ENCODE measurements at regions not wholly inside any gene's neighbourhood (a gene's known extent, or its start where the extent isn't known, plus 50 kb on each side); places are given as distances from the start of the nearest gene placed in this dataset.

DNA sequence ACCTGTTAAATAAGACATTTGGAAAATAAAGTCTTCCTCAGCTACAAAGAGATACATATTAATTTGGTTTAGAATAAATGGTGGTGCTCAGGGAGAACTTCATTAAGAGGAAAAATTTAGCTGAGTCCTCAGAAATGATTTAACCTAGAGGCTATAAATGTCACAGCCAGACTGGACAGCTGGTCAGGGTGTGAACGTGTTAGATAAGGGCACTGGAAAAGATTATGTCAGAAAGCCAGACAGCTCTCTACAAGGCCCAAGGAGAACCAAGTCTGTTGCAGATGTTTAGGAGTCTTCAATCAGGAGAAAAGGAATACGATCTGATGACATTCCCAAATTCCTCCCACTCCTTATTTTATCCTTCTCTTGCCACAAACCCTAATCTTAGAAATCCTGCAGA is 265.2 kb downstream of the MAT2B start:
- no peak overlapping the region for H2AFZ ChIP-seq (ENCODE audit: control insufficient read depth, low read length)
- H3K4me2 ChIP-seq (ENCODE audit: control insufficient read depth, extremely low read depth, insufficient read depth, low read depth, low read length) = no peak overlapping the region
- dilution Hi-C loops (cut with MboI; ENCODE audit: extremely low pct_ligation_motif_present, low sequenced_read_pairs) = no loop called here
- no peaks in the 10 kb centered on the region for H3K36me3 ChIP-seq (ENCODE audit: control insufficient read depth in 2 of 2, extremely low read depth in 1 of 2, insufficient read depth in 2 of 2, low read length in 2 of 2)
- DNase-seq (ENCODE audit: low read depth, low spot score) (no peak), FAIRE-seq (no peak)
- no peaks in the 10 kb centered on the region for H4K20me1 ChIP-seq (ENCODE audit: control insufficient read depth, extremely low read depth, insufficient read depth, low read length)
- no peaks in the 10 kb centered on the region for H3K27me3 ChIP-seq (ENCODE audit: control insufficient read depth, extremely low read depth, insufficient read depth, low read length)
- H3K9ac ChIP-seq (ENCODE audit: control insufficient read depth, extremely low read depth, insufficient read depth, low read length) = no peak overlapping the region
- H3K27ac ChIP-seq (ENCODE audit: control insufficient read depth, insufficient read depth, low read length) = no peak overlapping the region
- no peak overlapping the region for H3K4me3 ChIP-seq (ENCODE audit: control insufficient read depth in 2 of 3, extremely low read depth in 1 of 3, insufficient read depth in 2 of 3, low read depth in 1 of 3, low read length in 3 of 3)
- H3K9me3 ChIP-seq (ENCODE audit: control insufficient read depth, low read depth, low read length) = no peaks in the 10 kb centered on the region
- no peaks in the 10 kb centered on the region for H3K9me1 ChIP-seq (ENCODE audit: control insufficient read depth, extremely low read depth, insufficient read depth, low read length)
- no peak for TF ChIP-seq EZH2 (IDR thresholded peaks at IDR 0.05; ENCODE audit: low read length)
- TF ChIP-seq, protein P1, sequence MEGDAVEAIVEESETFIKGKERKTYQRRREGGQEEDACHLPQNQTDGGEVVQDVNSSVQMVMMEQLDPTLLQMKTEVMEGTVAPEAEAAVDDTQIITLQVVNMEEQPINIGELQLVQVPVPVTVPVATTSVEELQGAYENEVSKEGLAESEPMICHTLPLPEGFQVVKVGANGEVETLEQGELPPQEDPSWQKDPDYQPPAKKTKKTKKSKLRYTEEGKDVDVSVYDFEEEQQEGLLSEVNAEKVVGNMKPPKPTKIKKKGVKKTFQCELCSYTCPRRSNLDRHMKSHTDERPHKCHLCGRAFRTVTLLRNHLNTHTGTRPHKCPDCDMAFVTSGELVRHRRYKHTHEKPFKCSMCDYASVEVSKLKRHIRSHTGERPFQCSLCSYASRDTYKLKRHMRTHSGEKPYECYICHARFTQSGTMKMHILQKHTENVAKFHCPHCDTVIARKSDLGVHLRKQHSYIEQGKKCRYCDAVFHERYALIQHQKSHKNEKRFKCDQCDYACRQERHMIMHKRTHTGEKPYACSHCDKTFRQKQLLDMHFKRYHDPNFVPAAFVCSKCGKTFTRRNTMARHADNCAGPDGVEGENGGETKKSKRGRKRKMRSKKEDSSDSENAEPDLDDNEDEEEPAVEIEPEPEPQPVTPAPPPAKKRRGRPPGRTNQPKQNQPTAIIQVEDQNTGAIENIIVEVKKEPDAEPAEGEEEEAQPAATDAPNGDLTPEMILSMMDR (optimal IDR thresholded peaks at IDR 0.05 in 1 of 3, IDR thresholded peaks at IDR 0.05 in 1 of 3, conservative IDR thresholded peaks at IDR 0.05 in 1 of 3; ENCODE audit: extremely low read depth in 1 of 3, insufficient read depth in 2 of 3, low read length in 3 of 3) = no peak
- no peaks in the 10 kb centered on the region for H3K4me1 ChIP-seq (ENCODE audit: control insufficient read depth, extremely low read depth, insufficient read depth, low read length)
- H3K79me2 ChIP-seq (ENCODE audit: control insufficient read depth, insufficient read depth, low read length) = no peaks in the 10 kb centered on the region

DNA sequence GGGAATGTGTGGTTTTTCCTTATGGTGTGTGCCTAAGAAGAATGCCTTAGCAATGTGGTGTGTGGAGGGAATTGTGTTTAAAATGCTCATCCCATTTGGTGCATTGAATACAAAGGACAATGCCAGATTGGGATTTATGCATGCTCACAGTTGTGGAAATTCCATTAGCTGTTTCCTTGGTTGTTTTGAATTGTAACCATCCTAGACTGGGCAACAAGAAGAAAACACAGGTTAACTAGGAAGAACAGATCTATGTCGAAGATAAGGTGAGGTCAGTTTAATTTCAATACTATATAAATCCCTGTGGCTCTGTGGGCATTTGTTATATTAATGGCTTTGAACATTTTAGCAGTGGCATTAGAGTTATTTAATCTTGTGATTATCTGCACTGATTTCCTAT is 266.8 kb downstream of the MAT2B start:
- TF ChIP-seq, protein P1 (optimal IDR thresholded peaks at IDR 0.05 in 1 of 3, IDR thresholded peaks at IDR 0.05 in 1 of 3, conservative IDR thresholded peaks at IDR 0.05 in 1 of 3; ENCODE audit: extremely low read depth in 1 of 3, insufficient read depth in 2 of 3, low read length in 3 of 3) = no peak
- no peak for TF ChIP-seq EZH2 (IDR thresholded peaks at IDR 0.05; ENCODE audit: low read length)
- Histone ChIP-seq H3K36me3 (ENCODE audit: control insufficient read depth in 2 of 2, extremely low read depth in 1 of 2, insufficient read depth in 2 of 2, low read length in 2 of 2) (no peaks in the 10 kb centered on the region), H4K20me1 (ENCODE audit: control insufficient read depth, extremely low read depth, insufficient read depth, low read length) (no peaks in the 10 kb centered on the region), H3K4me1 (ENCODE audit: control insufficient read depth, extremely low read depth, insufficient read depth, low read length) (no peaks in the 10 kb centered on the region), H3K9ac (ENCODE audit: control insufficient read depth, extremely low read depth, insufficient read depth, low read length) (no peak overlapping the region), H3K4me2 (ENCODE audit: control insufficient read depth, extremely low read depth, insufficient read depth, low read depth, low read length) (no peak overlapping the region), H3K4me3 (ENCODE audit: control insufficient read depth in 2 of 3, extremely low read depth in 1 of 3, insufficient read depth in 2 of 3, low read depth in 1 of 3, low read length in 3 of 3) (no peak overlapping the region), H2AFZ (ENCODE audit: control insufficient read depth, low read length) (no peak overlapping the region), H3K79me2 (ENCODE audit: control insufficient read depth, insufficient read depth, low read length) (no peaks in the 10 kb centered on the region), H3K9me3 (ENCODE audit: control insufficient read depth, low read depth, low read length) (no peaks in the 10 kb centered on the region), H3K27ac (ENCODE audit: control insufficient read depth, insufficient read depth, low read length) (no peak overlapping the region), H3K9me1 (ENCODE audit: control insufficient read depth, extremely low read depth, insufficient read depth, low read length) (no peaks in the 10 kb centered on the region), H3K27me3 (ENCODE audit: control insufficient read depth, extremely low read depth, insufficient read depth, low read length) (no peaks in the 10 kb centered on the region)
- FAIRE-seq (no peak), DNase-seq (ENCODE audit: low read depth, low spot score) (no peak)
- dilution Hi-C loops (cut with MboI; ENCODE audit: extremely low pct_ligation_motif_present, low sequenced_read_pairs) = no loop called here

All from keratinocyte (primary cell).